HUES48 (cell line): ENCODE measurements at regions not wholly inside any gene's neighbourhood (a gene's known extent, or its start where the extent isn't known, plus 50 kb on each side); places are given as distances from the start of the nearest gene placed in this dataset.
"Not testable (repeated sequence)": the region's sequence is repeated elsewhere in the genome, so short reads cannot be mapped to it uniquely, and the experiment has no call there.

Experiments used
- H3K27ac ChIP-seq: one replicate; pipeline ENCODE4 v1.7.0; 2013; ENCODE audit warnings: low read depth, low read length, inconsistent platforms
- H3K27me3 ChIP-seq: 2 replicates; pipeline ENCODE4 v1.6.1; 2013; ENCODE audit warnings: mild to moderate bottlenecking, low read length; ENCODE audit not compliant: control insufficient read depth, insufficient read depth
- H3K36me3 ChIP-seq: 2 replicates; pipeline ENCODE4 v1.6.1; 2013; ENCODE audit warnings: low read length; ENCODE audit not compliant: control insufficient read depth, insufficient read depth
- H3K4me1 ChIP-seq: 2 replicates; pipeline ENCODE4 v1.6.1; 2013; ENCODE audit warnings: mild to moderate bottlenecking, low read length; ENCODE audit not compliant: control insufficient read depth, insufficient read depth
- H3K4me3 ChIP-seq: 2 replicates; pipeline ENCODE4 v1.5.1; 2013; ENCODE audit warnings: mild to moderate bottlenecking, low read depth, low read length
- H3K9ac ChIP-seq: 2 replicates; pipeline ENCODE4 v1.6.1; 2013; ENCODE audit warnings: mild to moderate bottlenecking, low read depth, low read length, moderate library complexity
- H3K9me3 ChIP-seq: 2 replicates; pipeline ENCODE4 v1.6.1; 2013; ENCODE audit warnings: low read length; ENCODE audit not compliant: control insufficient read depth, insufficient read depth

GRCh38 chrX:465418-466215, 78.9 kb upstream of the PPP2R3B start:
- Histone ChIP-seq H3K9ac (no peak overlapping the region), H3K36me3 (no peaks in the 10 kb centered on the region), H3K9me3 (no peaks in the 10 kb centered on the region), H3K4me1 (no peaks in the 10 kb centered on the region), H3K4me3 (no peak overlapping the region), H3K27me3 (no peaks in the 10 kb centered on the region), H3K27ac (no peak overlapping the region)

DNA sequence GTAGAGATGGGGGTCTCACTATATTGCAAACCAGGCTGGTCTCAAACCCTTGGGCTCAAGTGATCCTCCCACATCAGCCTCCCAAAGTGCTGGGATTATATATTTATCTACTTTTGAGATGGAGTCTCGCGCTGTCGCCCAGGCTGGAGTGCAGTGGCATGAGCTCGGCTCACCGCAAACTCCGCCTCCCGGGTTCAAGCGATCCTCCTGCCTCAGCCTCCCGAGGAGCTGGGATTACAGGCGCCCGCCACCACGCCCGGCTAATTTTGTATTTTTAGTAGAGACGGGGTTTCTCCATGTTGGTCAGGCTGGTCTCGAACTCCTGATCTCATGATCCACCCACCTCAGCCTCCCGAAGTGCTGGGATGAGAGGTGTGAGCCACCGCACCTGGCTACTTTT, 80.1 kb upstream of the PPP2R3B start:
- not testable (repeated sequence) for H3K4me3 ChIP-seq, H3K4me1 ChIP-seq, H3K9me3 ChIP-seq, H3K27ac ChIP-seq, H3K9ac ChIP-seq, H3K36me3 ChIP-seq, H3K27me3 ChIP-seq

DNA sequence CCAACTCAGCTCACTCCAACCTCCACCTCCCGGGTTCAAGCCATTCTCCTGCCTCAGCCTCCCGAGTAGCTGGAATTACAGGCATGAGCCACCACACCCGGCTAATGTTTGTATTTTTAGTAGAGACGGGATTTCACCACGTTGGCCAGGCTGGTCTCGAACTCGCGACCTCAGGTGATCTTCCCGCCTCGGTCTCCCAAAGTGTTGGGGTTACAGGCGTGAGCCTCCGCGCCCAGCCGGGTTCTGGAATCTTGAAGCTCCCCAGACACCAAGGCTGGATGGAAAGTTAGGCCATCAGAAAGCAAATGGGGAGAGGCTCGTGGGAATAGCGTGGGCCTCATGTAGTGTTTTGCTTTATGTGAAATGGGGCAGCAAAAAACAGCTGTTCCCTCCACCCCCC, 81.0 kb upstream of the PPP2R3B start:
- not testable (repeated sequence) for H3K27me3 ChIP-seq, H3K36me3 ChIP-seq, H3K4me1 ChIP-seq, H3K4me3 ChIP-seq, H3K27ac ChIP-seq, H3K9ac ChIP-seq, H3K9me3 ChIP-seq

- no peaks in the 10 kb centered on the region for H3K9me3 ChIP-seq
- H3K27ac ChIP-seq: no peak overlapping the region
- H3K4me3 ChIP-seq: no peak overlapping the region
- H3K4me1 ChIP-seq: no peaks in the 10 kb centered on the region
- no peaks in the 10 kb centered on the region for H3K27me3 ChIP-seq
- H3K36me3 ChIP-seq: no peaks in the 10 kb centered on the region
- H3K9ac ChIP-seq: no peak overlapping the region
Measured at GRCh38 chrX:468979-469378, 82.3 kb upstream of the PPP2R3B start.

DNA sequence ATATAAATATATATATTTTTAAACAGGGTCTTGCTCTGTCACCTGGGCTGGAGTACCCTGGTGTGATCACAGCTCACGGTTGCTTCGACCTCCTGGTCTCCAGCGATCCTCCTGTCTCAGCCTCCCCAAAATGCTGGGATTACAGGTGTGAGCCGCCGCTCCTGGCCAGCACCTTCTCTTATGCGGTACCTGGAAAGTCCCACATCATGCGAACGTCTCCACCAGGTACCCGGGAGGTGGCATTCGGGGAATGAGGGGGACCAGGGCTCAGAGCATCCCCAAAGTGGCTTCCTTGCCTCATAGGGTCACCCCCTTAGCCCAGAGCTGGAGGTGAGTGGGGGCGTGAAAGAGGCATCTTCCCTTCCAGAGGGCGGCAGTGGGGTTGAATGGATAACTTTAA, 84.0 kb upstream of the PPP2R3B start:
- Histone ChIP-seq H3K27ac (no peak overlapping the region), H3K27me3 (no peaks in the 10 kb centered on the region), H3K4me3 (no peak overlapping the region), H3K9me3 (no peaks in the 10 kb centered on the region), H3K9ac (no peak overlapping the region), H3K36me3 (no peaks in the 10 kb centered on the region), H3K4me1 (no peaks in the 10 kb centered on the region)

DNA sequence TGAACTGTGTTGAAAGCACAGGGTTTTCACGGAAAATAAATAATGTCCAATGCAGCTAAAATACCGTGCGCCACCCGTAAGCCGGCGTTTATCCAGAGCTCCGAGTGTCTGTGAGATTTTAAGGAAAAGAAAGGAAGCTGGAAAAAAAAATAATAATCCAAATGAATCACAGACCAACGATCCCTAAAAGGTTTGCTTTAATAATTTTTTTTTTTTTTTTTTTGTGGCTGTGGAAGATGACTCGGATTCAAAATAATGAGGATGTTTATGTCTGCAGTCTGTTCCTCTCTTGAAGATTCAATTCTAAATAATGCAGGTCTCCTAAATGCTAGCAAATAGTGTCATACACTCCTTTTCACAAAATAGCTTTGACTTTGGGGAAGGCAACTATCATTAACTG, 84.6 kb upstream of the PPP2R3B start:
- H3K9ac ChIP-seq: no peak overlapping the region
- H3K27me3 ChIP-seq: no peaks in the 10 kb centered on the region
- no peaks in the 10 kb centered on the region for H3K36me3 ChIP-seq
- H3K27ac ChIP-seq: no peak overlapping the region
- H3K4me1 ChIP-seq: no peaks in the 10 kb centered on the region
- no peaks in the 10 kb centered on the region for H3K9me3 ChIP-seq
- no peak overlapping the region for H3K4me3 ChIP-seq

DNA sequence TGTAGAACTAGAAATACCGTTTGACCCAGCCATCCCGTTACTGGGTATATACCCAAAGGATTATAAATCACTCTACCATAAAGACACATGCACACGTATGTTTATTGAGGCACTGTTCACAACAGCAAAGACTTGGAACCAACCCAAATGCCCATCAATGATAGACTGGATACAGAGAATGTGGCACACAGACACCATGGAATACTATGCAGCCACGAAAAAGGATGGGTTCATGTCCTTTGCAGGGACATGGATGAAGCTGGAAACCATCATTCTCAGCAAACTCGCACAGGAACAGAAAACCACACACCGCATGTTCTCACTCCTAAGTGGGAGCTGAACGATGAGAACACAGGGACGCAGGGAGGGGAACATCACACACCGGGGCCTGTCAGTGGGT, 85.6 kb upstream of the PPP2R3B start:
- not testable (repeated sequence) for H3K9me3 ChIP-seq, H3K4me3 ChIP-seq, H3K36me3 ChIP-seq, H3K4me1 ChIP-seq, H3K27me3 ChIP-seq, H3K9ac ChIP-seq, H3K27ac ChIP-seq

DNA sequence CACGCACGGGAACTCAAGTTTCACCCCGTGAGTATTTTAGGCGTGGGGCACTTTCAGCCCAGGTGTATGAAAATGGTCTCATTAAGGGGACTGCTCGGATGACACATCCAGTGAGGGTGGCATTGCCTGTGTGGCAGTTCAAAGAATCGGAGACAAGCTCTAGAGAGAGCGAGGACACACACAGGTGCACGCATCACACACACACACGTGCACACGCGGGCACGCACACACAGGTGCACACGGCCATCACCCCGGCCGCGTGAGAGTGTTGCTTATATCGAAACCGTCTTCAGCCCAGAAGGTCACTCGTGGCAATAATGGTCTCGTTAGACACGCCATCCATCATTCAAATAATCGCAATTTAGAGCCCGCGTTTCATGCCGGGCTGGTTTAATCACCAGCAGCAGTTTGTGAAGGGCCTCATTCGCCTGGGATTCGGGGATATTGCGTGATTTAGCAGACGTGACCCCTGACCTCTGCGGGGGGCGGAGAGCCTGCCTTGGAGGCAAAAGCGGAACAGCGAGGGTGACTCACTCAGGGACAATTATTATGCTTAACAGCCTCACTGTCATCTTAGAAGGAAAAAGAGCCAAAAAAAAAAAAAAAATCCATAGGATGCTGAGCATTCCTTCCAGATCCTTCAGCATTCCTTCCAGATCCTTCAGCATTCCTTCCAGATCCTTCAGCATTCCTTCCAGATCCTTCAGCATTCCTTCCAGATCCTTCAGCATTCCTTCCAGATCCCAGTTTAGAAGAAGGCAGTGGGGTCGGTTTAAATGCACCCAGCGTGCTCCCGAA, 89.4 kb upstream of the PPP2R3B start:
- no peak overlapping the region for H3K4me3 ChIP-seq
- no peaks in the 10 kb centered on the region for H3K9me3 ChIP-seq
- H3K27ac ChIP-seq: no peak overlapping the region
- H3K4me1 ChIP-seq: no peaks in the 10 kb centered on the region
- no peaks in the 10 kb centered on the region for H3K36me3 ChIP-seq
- H3K27me3 ChIP-seq: no peaks in the 10 kb centered on the region
- H3K9ac ChIP-seq: no peak overlapping the region

DNA sequence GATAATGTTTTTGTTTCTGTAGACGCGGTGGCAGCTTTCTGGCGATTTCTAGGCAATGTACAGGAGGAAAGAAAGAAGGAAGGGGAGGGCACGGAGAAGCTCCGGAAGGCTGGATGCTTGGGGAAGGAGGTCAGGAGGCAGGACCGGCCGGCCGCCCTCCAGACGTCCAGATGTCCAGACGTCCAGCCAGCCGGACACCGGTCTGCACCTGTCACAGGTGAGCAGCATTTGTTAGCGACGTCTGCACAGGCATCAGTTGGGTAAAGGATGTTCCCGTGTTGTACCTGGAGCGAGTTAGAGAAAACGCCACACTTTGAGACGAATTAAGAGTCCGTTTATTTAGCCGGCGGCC, 90.0 kb upstream of the PPP2R3B start:
- no peak overlapping the region for H3K4me3 ChIP-seq
- no peaks in the 10 kb centered on the region for H3K36me3 ChIP-seq
- H3K27me3 ChIP-seq: no peaks in the 10 kb centered on the region
- H3K27ac ChIP-seq: no peak overlapping the region
- no peaks in the 10 kb centered on the region for H3K4me1 ChIP-seq
- H3K9me3 ChIP-seq: no peaks in the 10 kb centered on the region
- H3K9ac ChIP-seq: no peak overlapping the region

DNA sequence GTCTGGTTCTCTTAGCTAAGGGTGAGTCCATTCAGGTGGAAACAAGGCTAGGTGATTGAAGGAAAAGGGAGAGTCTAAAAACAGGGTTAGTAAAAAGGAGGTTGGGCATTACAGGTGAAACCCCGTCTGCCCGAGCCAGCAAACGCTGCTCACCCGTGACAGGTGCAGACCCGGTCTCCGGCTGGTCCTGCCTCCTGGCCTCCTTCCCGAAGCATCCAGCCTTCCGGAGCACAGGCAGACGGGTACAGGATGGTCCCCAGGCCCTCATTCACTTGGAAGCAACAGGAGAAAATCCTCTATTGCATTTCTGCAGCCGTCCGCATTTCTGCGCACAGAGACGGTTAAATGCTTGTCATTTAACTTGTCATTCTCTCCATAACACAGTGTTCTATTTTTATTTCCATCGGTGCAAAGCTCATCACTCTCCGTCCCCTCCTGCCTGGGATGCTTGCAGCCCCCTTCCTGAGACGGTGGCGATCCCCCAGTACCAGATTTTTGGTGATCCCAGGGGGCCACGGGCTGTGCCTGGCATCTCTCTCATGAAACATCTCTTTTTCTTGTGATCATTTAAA, 90.8 kb upstream of the PPP2R3B start:
- H3K4me1 ChIP-seq: peaks cover 4% of the 10 kb centered on the region; the same call in 1 of the 2 replicates
- no peaks in the 10 kb centered on the region for H3K36me3 ChIP-seq
- no peaks in the 10 kb centered on the region for H3K9me3 ChIP-seq
- no peaks in the 10 kb centered on the region for H3K27me3 ChIP-seq
- H3K27ac ChIP-seq: no peak overlapping the region
- no peak overlapping the region for H3K4me3 ChIP-seq
- no peak overlapping the region for H3K9ac ChIP-seq

GRCh38 chrX:479273-479981, 92.7 kb upstream of the PPP2R3B start:
- Histone ChIP-seq H3K9ac (no peak overlapping the region), H3K27me3 (no peaks in the 10 kb centered on the region), H3K36me3 (no peaks in the 10 kb centered on the region), H3K9me3 (no peaks in the 10 kb centered on the region), H3K4me1 (peaks cover 9% of the 10 kb centered on the region; the same call in 1 of the 2 replicates), H3K27ac (no peak overlapping the region), H3K4me3 (no peak overlapping the region)
